H9 (cell line): ENCODE measurements at regions not wholly inside any gene's neighbourhood (a gene's known extent, or its start where the extent isn't known, plus 50 kb on each side); places are given as distances from the start of the nearest gene placed in this dataset.

ENCODE experiments used
- DNase-seq: peaks from one replicate; pipeline ENCODE4 v3.0.0-alpha.2; 2017
- H2AFZ ChIP-seq: one replicate; pipeline ENCODE4 v1.6.1; 2013; ENCODE audit warnings: mild to moderate bottlenecking, low read length, control low read depth, moderate library complexity
- H2AK5ac ChIP-seq: 2 replicates; pipeline ENCODE4 v1.6.1; 2013; ENCODE audit warnings: low read length, control low read depth, mixed read lengths; ENCODE audit not compliant: insufficient read length
- H2BK120ac ChIP-seq: one replicate; pipeline ENCODE4 v1.6.1; 2013; ENCODE audit warnings: low read depth, mild to moderate bottlenecking, low read length, control low read depth, inconsistent platforms; ENCODE audit not compliant: poor library complexity, severe bottlenecking
- H2BK12ac ChIP-seq: 2 replicates; pipeline ENCODE4 v1.6.1; 2013; ENCODE audit warnings: low read length, control low read depth, mixed read lengths, low read depth; ENCODE audit not compliant: insufficient read length
- H2BK15ac ChIP-seq: 2 replicates; pipeline ENCODE4 v1.6.1; 2013; ENCODE audit warnings: low read depth, low read length, control low read depth
- H2BK20ac ChIP-seq: one replicate; pipeline ENCODE4 v1.6.1; 2013; ENCODE audit warnings: low read depth, mild to moderate bottlenecking, low read length, control low read depth, inconsistent platforms; ENCODE audit not compliant: poor library complexity, severe bottlenecking
- H2BK5ac ChIP-seq: 2 replicates; pipeline ENCODE4 v1.6.1; 2013; ENCODE audit warnings: low read length, control low read depth, mixed read lengths; ENCODE audit not compliant: insufficient read length
- H3K14ac ChIP-seq: 2 replicates; pipeline ENCODE4 v1.6.1; 2013; ENCODE audit warnings: low read length, control low read depth; ENCODE audit not compliant: insufficient read depth
- H3K18ac ChIP-seq: 2 replicates; pipeline ENCODE4 v1.6.1; 2013; ENCODE audit warnings: low read depth, mild to moderate bottlenecking, mixed read lengths, low read length, control low read depth; ENCODE audit not compliant: insufficient read length
- H3K23ac ChIP-seq: 2 replicates; pipeline ENCODE4 v1.6.1; 2013; ENCODE audit warnings: low read length, control low read depth, mixed read lengths, low read depth; ENCODE audit not compliant: insufficient read length
- H3K23me2 ChIP-seq: 2 replicates; pipeline ENCODE4 v1.6.1; 2013; ENCODE audit warnings: low read depth, mild to moderate bottlenecking, mixed read lengths, low read length, control low read depth; ENCODE audit not compliant: insufficient read length, poor library complexity, severe bottlenecking
- H3K27ac ChIP-seq: 2 replicates; pipeline ENCODE4 v1.5.1; 2013; ENCODE audit warnings: low read length, control low read depth, mixed read lengths, low read depth; ENCODE audit not compliant: insufficient read length
- H3K27me3 ChIP-seq: 2 replicates; pipeline ENCODE4 v1.6.1; 2013; ENCODE audit warnings: low read length, control low read depth, inconsistent platforms; ENCODE audit not compliant: insufficient read depth
- H3K4ac ChIP-seq: 2 replicates; pipeline ENCODE4 v1.6.1; 2013; ENCODE audit warnings: low read depth, mild to moderate bottlenecking, control low read depth, inconsistent platforms, low read length, moderate library complexity
- H3K4me1 ChIP-seq: 2 replicates; pipeline ENCODE4 v1.6.1; 2013; ENCODE audit warnings: low read length, control low read depth, inconsistent platforms; ENCODE audit not compliant: insufficient read depth
- H3K4me2 ChIP-seq: 2 replicates; pipeline ENCODE4 v1.6.1; 2013; ENCODE audit warnings: low read length, control low read depth, mixed read lengths; ENCODE audit not compliant: insufficient read length, insufficient read depth
- H3K56ac ChIP-seq: 2 replicates; pipeline ENCODE4 v1.6.1; 2013; ENCODE audit warnings: low read depth, mild to moderate bottlenecking, mixed read lengths, low read length, control low read depth; ENCODE audit not compliant: insufficient read length
- H3K79me1 ChIP-seq: 2 replicates; pipeline ENCODE4 v1.6.1; 2013; ENCODE audit warnings: low read depth, mild to moderate bottlenecking, moderate library complexity, low read length, control low read depth, inconsistent platforms; ENCODE audit not compliant: insufficient read depth, poor library complexity, severe bottlenecking
- H3K79me2 ChIP-seq: 2 replicates; pipeline ENCODE4 v1.6.1; 2013; ENCODE audit warnings: low read length, control low read depth, inconsistent platforms; ENCODE audit not compliant: insufficient read depth
- H3K9ac ChIP-seq: 2 replicates; pipeline ENCODE4 v1.6.1; 2013; ENCODE audit warnings: low read length, control low read depth, mixed read lengths; ENCODE audit not compliant: insufficient read length; ENCODE audit errors: extremely low read depth
- H3K9me3 ChIP-seq: one replicate; pipeline ENCODE4 v1.6.1; 2013; ENCODE audit warnings: low read depth, low read length, inconsistent platforms; ENCODE audit not compliant: control insufficient read depth
- H3T11ph ChIP-seq: one replicate; pipeline ENCODE4 v1.6.1; 2013; ENCODE audit warnings: mild to moderate bottlenecking, low read length, control low read depth, inconsistent platforms
- H4K20me1 ChIP-seq: one replicate; pipeline ENCODE4 v1.6.1; 2013; ENCODE audit not compliant: control insufficient read depth, insufficient read length, insufficient read depth
- H4K5ac ChIP-seq: 2 replicates; pipeline ENCODE4 v1.6.1; 2013; ENCODE audit warnings: low read depth, mild to moderate bottlenecking, mixed read lengths, low read length, control low read depth; ENCODE audit not compliant: insufficient read length
- H4K8ac ChIP-seq: replicated peaks from 2 replicates; pipeline ENCODE4 v1.6.1; 2013; ENCODE audit warnings: low read length, control low read depth, mixed read lengths, low read depth; ENCODE audit not compliant: insufficient read length
- H4K91ac ChIP-seq: 2 replicates; pipeline ENCODE4 v1.6.1; 2013; ENCODE audit warnings: low read depth, mild to moderate bottlenecking, moderate library complexity, mixed read lengths, low read length, control low read depth; ENCODE audit not compliant: insufficient read length
- H3K27ac Mint-ChIP-seq, 3 experiments: 2 replicates in 2 of 3; 3 replicates in 1 of 3; pipeline ENCODE4 v1.8.0; 2020 to 2021; ENCODE audit warnings: mixed read lengths in 3 of 3, mild to moderate bottlenecking in 1 of 3, moderate library complexity in 1 of 3
- H3K27me3 Mint-ChIP-seq: 2 replicates; pipeline ENCODE4 v1.8.0; 2021; ENCODE audit warnings: low read depth, mild to moderate bottlenecking, moderate library complexity, mixed read lengths
- H3K36me3 Mint-ChIP-seq, 3 experiments: 2 replicates in 2 of 3; 3 replicates in 1 of 3; pipeline ENCODE4 v1.8.0; 2020 to 2021; ENCODE audit warnings: low read depth in 3 of 3, mixed read lengths in 3 of 3; ENCODE audit not compliant: insufficient read depth in 1 of 3
- H3K4me1 Mint-ChIP-seq, 2 experiments: 2 replicates each; pipeline ENCODE4 v1.8.0; 2020; ENCODE audit warnings: mixed read lengths in 2 of 2
- H3K4me3 Mint-ChIP-seq, 2 experiments: 2 replicates in 1 of 2; 3 replicates in 1 of 2; pipeline ENCODE4 v1.8.0; 2020 to 2021; ENCODE audit warnings: mild to moderate bottlenecking in 2 of 2, mixed read lengths in 2 of 2, moderate library complexity in 1 of 2
- H3K9me3 Mint-ChIP-seq, 2 experiments: 2 replicates in 1 of 2; 3 replicates in 1 of 2; pipeline ENCODE4 v1.8.0; 2020; ENCODE audit warnings: mild to moderate bottlenecking in 2 of 2, mixed read lengths in 2 of 2, moderate library complexity in 1 of 2
- CTCF ChIP-seq: fragments of 200-600 bp; sonication (generic); conservative IDR thresholded peaks from 3 replicates; pipeline ENCODE4 v1.8.0; 2021; ENCODE audit warnings: antibody characterized with exemption, mild to moderate bottlenecking
- WGBS: extraction: QIAGEN DNeasy Blood & Tissue Kit; methylation state at CpG from one replicate; pipeline ENCODE4 v1.1.7; 2013; ENCODE audit warnings: missing lambda C conversion rate, low lambda C conversion rate, mixed read lengths; ENCODE audit not compliant: insufficient read length; ENCODE audit errors: extremely low coverage; 5-methylcytosine and 5-hydroxymethylcytosine counted together

- Histone ChIP-seq H3K18ac (no peak overlapping the region), H4K8ac (no peak overlapping the region), H2AK5ac (no peak overlapping the region), H3K4me1 (no peaks in the 10 kb centered on the region), H3K9me3 (no peaks in the 10 kb centered on the region), H4K5ac (no peak overlapping the region), H2BK5ac (no peak overlapping the region), H3K79me2 (no peaks in the 10 kb centered on the region), H3K27ac (no peak overlapping the region), H3K4me2 (no peak overlapping the region), H3K9ac (no peak overlapping the region), H3K56ac (no peak overlapping the region), H3K23me2 (no peaks in the 10 kb centered on the region), H3K79me1 (no peaks in the 10 kb centered on the region), H2BK15ac (no peak overlapping the region), H2BK12ac (no peak overlapping the region), H3K27me3 (no peaks in the 10 kb centered on the region), H3K23ac (no peak overlapping the region), H2BK120ac (no peak overlapping the region), H4K20me1 (no peaks in the 10 kb centered on the region), H2BK20ac (no peak overlapping the region), H3K4ac (no peak overlapping the region), H4K91ac (no peak overlapping the region), H2AFZ (no peak overlapping the region), H3T11ph (no peak overlapping the region), H3K14ac (no peak overlapping the region)
- Mint-ChIP-seq H3K9me3 (peaks cover 6 to 14% of the 10 kb centered on the region in 2 experiments), H3K4me3 (no peak overlapping the region), H3K4me1 (peaks cover 3 to 15% of the 10 kb centered on the region in 2 experiments; a peak in 3 of 4 replicates), H3K36me3 (peaks cover 0 to 2% (median 0%) of the 10 kb centered on the region in 3 experiments; a peak in 3 of 7 replicates), H3K27me3 (no peaks in the 10 kb centered on the region; the same call in 1 of the 2 replicates), H3K27ac (no peak overlapping the region)
- no peak for TF ChIP-seq CTCF
- WGBS: no CpG with 5 or more reads among the region's 1 CpG
- DNase-seq: no peak
Observed at GRCh38 chr5:33346534-33346933, 94.2 kb upstream of the TARS1 start.
